ENCODE measurements at regions not wholly inside any gene's neighbourhood (a gene's known extent, or its start where the extent isn't known, plus 50 kb on each side); places are given as distances from the start of the nearest gene placed in this dataset.

- TF ChIP-seq MAX (IDR thresholded peaks at IDR 0.05; ENCODE audit: low read depth, low read length): no peak
- DNase-seq (ENCODE audit: low read depth): no peak
- H3K4me3 ChIP-seq (ENCODE audit: low read depth, low read length): no peak overlapping the region
Measured at GRCh38 chr18:39489431-39489830, 1923.8 kb upstream of the CELF4 start.

- no peak for DNase-seq (ENCODE audit: low read depth)
- TF ChIP-seq MAX (IDR thresholded peaks at IDR 0.05; ENCODE audit: low read depth, low read length) (no peak), POLR2A (IDR thresholded peaks at IDR 0.05; ENCODE audit: extremely low read depth, insufficient read length) (no peak), CTCF (IDR thresholded peaks at IDR 0.05; ENCODE audit: low read depth, low read length) (no peak), MYC (IDR thresholded peaks at IDR 0.05; ENCODE audit: low read depth, low read length) (no peak)
- no peak overlapping the region for H3K4me3 ChIP-seq (ENCODE audit: low read depth, low read length)
Measured at GRCh38 chr18:39487932-39488331, 1922.3 kb upstream of the CELF4 start.

GRCh38 chr18:39486268-39486667, 1920.7 kb upstream of the CELF4 start:
- H3K4me3 ChIP-seq (ENCODE audit: low read depth, low read length): no peak overlapping the region
- no peak for DNase-seq (ENCODE audit: low read depth)
- TF ChIP-seq MYC (IDR thresholded peaks at IDR 0.05; ENCODE audit: low read depth, low read length) (no peak), MAX (IDR thresholded peaks at IDR 0.05; ENCODE audit: low read depth, low read length) (no peak), POLR2A (IDR thresholded peaks at IDR 0.05; ENCODE audit: extremely low read depth, insufficient read length) (no peak), CTCF (IDR thresholded peaks at IDR 0.05; ENCODE audit: low read depth, low read length) (peak; percentile 4)

- TF ChIP-seq MAX (IDR thresholded peaks at IDR 0.05; ENCODE audit: low read depth, low read length) (no peak), POLR2A (IDR thresholded peaks at IDR 0.05; ENCODE audit: extremely low read depth, insufficient read length) (no peak), CTCF (IDR thresholded peaks at IDR 0.05; ENCODE audit: low read depth, low read length) (no peak), MYC (IDR thresholded peaks at IDR 0.05; ENCODE audit: low read depth, low read length) (no peak)
- no peak overlapping the region for H3K4me3 ChIP-seq (ENCODE audit: low read depth, low read length)
- no peak for DNase-seq (ENCODE audit: low read depth)
Measured at GRCh38 chr18:39485696-39486095, 1920.1 kb upstream of the CELF4 start.

- no peak for DNase-seq (ENCODE audit: low read depth)
- no peak for TF ChIP-seq MAX (IDR thresholded peaks at IDR 0.05; ENCODE audit: low read depth, low read length)
- no peak for TF ChIP-seq POLR2A (IDR thresholded peaks at IDR 0.05; ENCODE audit: extremely low read depth, insufficient read length)
- no peak for TF ChIP-seq MYC (IDR thresholded peaks at IDR 0.05; ENCODE audit: low read depth, low read length)
- TF ChIP-seq CTCF (IDR thresholded peaks at IDR 0.05; ENCODE audit: low read depth, low read length): no peak
- no peak overlapping the region for H3K4me3 ChIP-seq (ENCODE audit: low read depth, low read length)
Measured at GRCh38 chr18:39481281-39481680, 1915.7 kb upstream of the CELF4 start.

GRCh38 chr18:39480494-39481195, 1915.0 kb upstream of the CELF4 start:
- TF ChIP-seq MAX (IDR thresholded peaks at IDR 0.05; ENCODE audit: low read depth, low read length): no peak
- TF ChIP-seq CTCF (IDR thresholded peaks at IDR 0.05; ENCODE audit: low read depth, low read length): no peak
- TF ChIP-seq POLR2A (IDR thresholded peaks at IDR 0.05; ENCODE audit: extremely low read depth, insufficient read length): no peak
- no peak for TF ChIP-seq MYC (IDR thresholded peaks at IDR 0.05; ENCODE audit: low read depth, low read length)
- DNase-seq (ENCODE audit: low read depth): no peak

More at GRCh38 chr18:39480494-39481195, 1915.0 kb upstream of the CELF4 start:
- H3K4me3 ChIP-seq (ENCODE audit: low read depth, low read length): no peak overlapping the region
